ENCODE measurements at regions not wholly inside any gene's neighbourhood (a gene's known extent, or its start where the extent isn't known, plus 50 kb on each side); places are given as distances from the start of the nearest gene placed in this dataset.
A peak's percentile ranks its signal among the peaks of the same experiment; 100 is the strongest.

GRCh38 chr12:69136931-69137613, 102.3 kb upstream of the CPSF6 start:
- Histone ChIP-seq H3K27ac (no peak overlapping the region), H3K9me3 (peaks cover 0 to 32% of the 10 kb centered on the region in 2 donors), H3K4me1 (no peaks in the 10 kb centered on the region), H3K36me3 (no peaks in the 10 kb centered on the region), H3K27me3 (no peaks in the 10 kb centered on the region), H3K4me3 (no peak overlapping the region)
- DNase-seq (no peak), ATAC-seq (peak; percentile 75)
- no peak for TF ChIP-seq CTCF (IDR thresholded peaks at IDR 0.05)
- intact Hi-C loops (cut with DNase I) = no loop called here

- no peaks in the 10 kb centered on the region for H3K4me1 ChIP-seq
- H3K9me3 ChIP-seq = peaks cover 0 to 32% of the 10 kb centered on the region in 2 donors
- no peak for DNase-seq
- no peak overlapping the region for H3K4me3 ChIP-seq
- intact Hi-C loops (cut with DNase I) = no loop called here
- TF ChIP-seq CTCF (IDR thresholded peaks at IDR 0.05) = no peak
- no peak overlapping the region for H3K27ac ChIP-seq
- H3K27me3 ChIP-seq = no peaks in the 10 kb centered on the region
- ATAC-seq = no peak
- H3K36me3 ChIP-seq = no peaks in the 10 kb centered on the region
Observed at GRCh38 chr12:69141074-69141473, 98.3 kb upstream of the CPSF6 start.

GRCh38 chr12:69149270-69149669, 90.1 kb upstream of the CPSF6 start:
- ATAC-seq = no peak
- intact Hi-C loops (cut with DNase I) = no loop called here
- no peaks in the 10 kb centered on the region for H3K36me3 ChIP-seq
- no peaks in the 10 kb centered on the region for H3K9me3 ChIP-seq
- H3K27me3 ChIP-seq = no peaks in the 10 kb centered on the region
- H3K4me3 ChIP-seq = no peak overlapping the region
- no peak for DNase-seq
- TF ChIP-seq CTCF (IDR thresholded peaks at IDR 0.05) = no peak
- peaks cover 2 to 6% of the 10 kb centered on the region in 2 donors for H3K4me1 ChIP-seq
- no peak overlapping the region for H3K27ac ChIP-seq

- H3K36me3 ChIP-seq = no peaks in the 10 kb centered on the region
- peaks cover 6 to 11% of the 10 kb centered on the region in 2 donors for H3K4me1 ChIP-seq
- no peaks in the 10 kb centered on the region for H3K27me3 ChIP-seq
- DNase-seq (no peak), ATAC-seq (no peak)
- intact Hi-C loops (cut with DNase I) = no loop called here
- H3K9me3 ChIP-seq = no peaks in the 10 kb centered on the region
- no peak for TF ChIP-seq CTCF (IDR thresholded peaks at IDR 0.05)
- no peak overlapping the region for H3K4me3 ChIP-seq
- H3K27ac ChIP-seq = no peak overlapping the region
Observed at GRCh38 chr12:69150083-69150795, 89.1 kb upstream of the CPSF6 start.

- peak overlapping the region in 1 of 2 donors; percentile 45 for H3K27ac ChIP-seq
- no peak for TF ChIP-seq CTCF (IDR thresholded peaks at IDR 0.05)
- ATAC-seq = peak; percentile 2
- DNase-seq = no peak
- H3K9me3 ChIP-seq = no peaks in the 10 kb centered on the region
- H3K27me3 ChIP-seq = no peaks in the 10 kb centered on the region
- intact Hi-C loops (cut with DNase I) = no loop called here
- H3K36me3 ChIP-seq = no peaks in the 10 kb centered on the region
- no peak overlapping the region for H3K4me3 ChIP-seq
- H3K4me1 ChIP-seq = peaks cover 6 to 11% of the 10 kb centered on the region in 2 donors
Observed at GRCh38 chr12:69150796-69151127, 88.6 kb upstream of the CPSF6 start.
